SK-MEL-5 (cell line): ENCODE measurements at regions not wholly inside any gene's neighbourhood (a gene's known extent, or its start where the extent isn't known, plus 50 kb on each side); places are given as distances from the start of the nearest gene placed in this dataset.
"Not testable (repeated sequence)": the region's sequence is repeated elsewhere in the genome, so short reads cannot be mapped to it uniquely, and the experiment has no call there.

Source experiments
- DNase-seq: peaks from one replicate; pipeline ENCODE4 v3.0.0-alpha.2; 2016; ENCODE audit warnings: low read depth, low spot score
- in situ Hi-C: cut with HindIII; loops from 2 replicates; pipeline ENCODE4 v1.10.0; 2016; ENCODE audit warnings: low sequenced_read_pairs, high pct_unique_total_duplicates, low pct_unique_long_range_greater_than_20kb

DNA sequence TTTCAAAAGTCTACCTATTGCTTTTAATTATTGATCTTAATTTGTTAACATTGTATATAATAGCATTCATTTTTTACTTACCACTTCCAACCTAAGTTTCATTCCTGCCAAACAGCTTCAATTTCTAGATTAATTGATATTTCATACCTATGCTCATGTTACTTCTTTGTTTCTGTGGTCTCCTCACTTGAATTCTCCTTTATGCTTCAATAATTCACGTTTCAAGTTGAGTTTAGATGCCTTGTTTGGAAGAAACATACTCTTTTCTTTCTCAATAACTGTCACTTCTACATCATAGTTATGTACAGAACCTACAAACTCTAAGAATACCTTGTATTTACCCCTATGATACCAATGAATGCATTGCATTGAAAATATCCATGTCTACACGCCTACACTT is 862.2 kb upstream of the LRATD1 start:
- no peak for DNase-seq
- in situ Hi-C loops: no loop called here

DNA sequence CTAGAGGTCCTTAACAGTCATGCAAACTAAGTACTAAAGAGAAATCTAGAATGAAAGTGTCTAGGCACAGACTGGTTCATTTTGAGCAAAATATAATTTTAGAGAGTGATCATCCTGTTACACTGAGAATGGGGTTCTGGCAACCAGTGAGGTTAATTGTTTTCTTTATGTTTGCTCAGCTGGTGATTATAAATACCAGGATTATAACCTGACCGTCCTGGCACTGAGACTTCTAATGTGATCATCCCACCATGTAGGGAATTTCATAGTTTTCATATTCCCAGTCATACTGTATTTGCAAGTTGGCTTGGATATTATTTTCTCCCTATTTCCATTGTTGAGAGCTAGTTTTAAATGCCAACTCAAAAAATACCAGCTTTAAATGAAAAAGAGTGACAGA is 852.5 kb upstream of the LRATD1 start:
- no peak for DNase-seq
- in situ Hi-C loops: no loop called here

DNA sequence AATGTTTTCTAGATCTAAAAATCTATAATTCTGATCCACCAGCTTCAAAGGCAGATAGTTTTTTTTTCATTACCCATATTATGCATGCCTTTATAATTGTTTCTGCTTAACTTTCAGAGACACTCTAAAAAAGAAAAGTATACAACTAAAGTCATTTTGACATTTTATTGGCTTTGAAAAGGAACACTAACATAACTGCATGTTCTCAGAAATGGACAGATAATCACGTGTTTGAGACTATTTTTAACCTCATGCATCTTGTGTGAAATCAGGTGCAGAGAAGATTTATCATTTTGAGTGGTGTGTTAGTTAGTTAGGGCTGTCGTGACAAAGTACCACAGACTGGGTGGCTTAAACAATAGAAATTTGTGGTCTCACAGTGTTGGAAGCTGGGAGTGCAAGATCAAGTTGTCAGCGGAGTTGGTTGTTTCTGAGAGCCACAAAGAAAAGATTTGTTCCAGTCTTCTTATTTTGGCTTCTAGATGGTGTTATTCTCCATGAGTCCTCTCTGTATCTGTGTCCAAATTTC is 841.4 kb upstream of the LRATD1 start:
- DNase-seq: no peak
- in situ Hi-C loops: no loop called here

DNA sequence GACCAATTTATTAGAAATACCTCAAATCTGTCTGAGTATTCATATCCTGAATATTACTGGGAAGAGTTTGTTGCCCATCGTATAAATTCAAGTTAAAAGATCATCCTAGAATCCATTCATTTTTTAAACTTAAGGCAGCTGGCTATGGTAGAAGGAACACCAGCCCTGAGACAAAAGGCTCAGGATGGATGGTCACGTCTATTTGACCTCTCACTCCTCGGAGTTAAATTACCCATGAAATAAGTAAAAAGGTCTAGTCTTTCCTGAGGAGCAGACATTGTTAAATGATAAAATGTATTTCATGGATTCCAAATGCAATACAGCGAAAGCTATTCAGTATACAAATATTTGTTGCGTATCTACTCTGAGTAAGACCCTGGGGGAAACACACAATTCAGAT is 826.0 kb upstream of the LRATD1 start:
- in situ Hi-C loops: no loop called here
- DNase-seq: no peak

DNA sequence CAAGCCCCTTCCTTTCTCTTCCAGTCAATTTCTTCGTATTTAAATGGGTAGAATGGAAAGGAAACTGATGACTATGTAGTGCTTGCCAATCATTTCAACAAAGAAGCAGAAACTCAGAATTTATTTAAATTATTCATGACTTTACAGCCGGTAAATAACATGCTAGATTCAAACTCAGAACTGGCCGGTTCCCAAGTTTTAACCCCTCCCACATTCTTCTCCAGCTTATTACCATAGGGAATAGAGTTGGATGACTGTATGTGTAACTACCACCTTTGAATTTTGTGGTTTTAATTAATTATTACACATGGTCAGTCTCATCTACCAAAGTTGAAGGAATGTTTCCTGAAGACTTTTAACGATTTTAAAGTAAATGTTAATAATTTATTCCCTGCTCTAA is 819.3 kb upstream of the LRATD1 start:
- no peak for DNase-seq
- in situ Hi-C loops: no loop called here

DNA sequence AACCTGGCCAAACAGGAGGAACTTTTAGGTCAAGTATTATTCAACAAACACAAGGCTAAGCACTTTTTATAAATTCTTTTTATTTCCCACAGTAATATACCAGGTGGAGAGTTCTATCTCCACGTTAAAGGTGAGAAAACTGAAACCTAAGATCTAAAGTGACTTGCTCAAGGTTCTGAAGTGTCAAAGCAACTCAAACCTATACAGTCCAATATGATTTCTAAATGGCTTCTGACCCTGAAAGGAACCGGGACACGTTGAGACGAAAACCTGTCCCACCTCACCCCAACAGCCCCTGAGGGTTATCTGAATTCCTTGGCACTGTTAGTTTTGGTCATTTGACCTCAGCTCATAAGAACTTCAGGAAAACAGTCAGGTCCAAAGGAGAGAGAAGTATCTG is 814.5 kb upstream of the LRATD1 start:
- no peak for DNase-seq
- in situ Hi-C loops: no loop called here

DNA sequence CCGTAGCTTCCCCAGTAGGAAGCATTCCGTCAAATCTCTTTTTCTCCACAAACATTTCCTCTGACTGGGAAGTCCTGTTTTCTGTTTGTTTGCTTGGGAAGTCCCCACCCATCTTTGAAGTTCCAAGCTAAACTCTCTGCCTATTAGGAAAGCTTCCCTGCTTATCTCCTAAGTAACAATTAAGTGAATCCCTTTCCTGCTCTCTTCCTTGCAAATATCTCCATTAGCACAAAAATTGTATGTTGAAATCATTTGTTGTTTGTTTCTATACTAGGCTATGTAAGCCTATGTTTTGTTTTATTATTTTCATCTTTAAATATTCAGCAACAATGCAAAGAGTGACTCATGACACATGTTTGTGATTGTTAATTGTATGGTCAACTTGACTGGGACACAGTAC is 812.6 kb upstream of the LRATD1 start:
- in situ Hi-C loops: no loop called here
- DNase-seq: no peak

DNA sequence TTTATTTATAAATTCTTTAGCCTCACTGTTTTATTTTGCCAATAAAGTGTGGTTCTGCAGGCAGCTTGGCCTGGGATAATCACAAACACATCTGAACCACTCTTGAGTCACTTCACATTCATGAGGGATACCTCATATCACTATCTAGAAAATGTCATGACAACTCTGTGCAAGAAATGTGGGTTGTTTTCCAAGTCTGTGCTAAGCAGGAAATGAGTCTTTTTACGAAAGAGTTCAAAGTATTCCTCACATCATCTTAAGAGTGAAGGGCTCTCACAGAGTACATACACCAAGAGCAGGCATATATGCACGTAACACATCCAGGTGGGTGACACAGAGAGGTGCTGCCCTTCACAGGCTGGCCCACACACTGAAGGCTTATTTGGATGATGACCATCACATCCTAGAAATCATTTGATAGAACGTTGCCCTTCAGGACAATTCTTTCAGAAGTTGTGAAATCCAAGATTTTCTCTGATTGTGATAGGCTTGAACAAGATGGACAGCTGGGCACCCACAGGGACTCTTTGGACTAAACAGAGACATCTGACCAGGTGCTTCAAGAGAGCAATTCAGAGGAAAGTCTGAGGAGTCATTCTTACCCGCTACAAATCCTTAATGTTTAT is 811.1 kb upstream of the LRATD1 start:
- no peak for DNase-seq
- in situ Hi-C loops: no loop called here

DNA sequence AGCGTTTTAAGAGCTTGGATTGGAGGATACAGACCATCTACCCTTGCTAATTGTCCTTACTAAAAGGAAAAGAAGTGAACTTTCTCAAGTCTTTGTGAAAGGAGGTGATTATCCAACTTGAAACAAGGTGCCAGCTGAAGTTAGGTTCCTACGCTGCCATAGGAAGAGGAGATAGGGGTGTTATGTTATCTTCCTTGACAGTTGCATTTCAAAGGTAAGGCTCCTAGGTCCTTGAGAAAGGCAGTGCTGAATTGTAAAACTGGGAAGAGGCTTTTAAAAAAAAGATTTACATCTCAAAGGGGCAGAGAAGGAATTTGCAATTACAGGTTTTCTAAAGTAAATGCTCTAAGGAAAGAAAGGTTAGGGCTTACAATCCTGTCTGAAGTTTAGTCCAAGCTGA is 810.2 kb upstream of the LRATD1 start:
- in situ Hi-C loops: no loop called here
- DNase-seq: no peak

DNA sequence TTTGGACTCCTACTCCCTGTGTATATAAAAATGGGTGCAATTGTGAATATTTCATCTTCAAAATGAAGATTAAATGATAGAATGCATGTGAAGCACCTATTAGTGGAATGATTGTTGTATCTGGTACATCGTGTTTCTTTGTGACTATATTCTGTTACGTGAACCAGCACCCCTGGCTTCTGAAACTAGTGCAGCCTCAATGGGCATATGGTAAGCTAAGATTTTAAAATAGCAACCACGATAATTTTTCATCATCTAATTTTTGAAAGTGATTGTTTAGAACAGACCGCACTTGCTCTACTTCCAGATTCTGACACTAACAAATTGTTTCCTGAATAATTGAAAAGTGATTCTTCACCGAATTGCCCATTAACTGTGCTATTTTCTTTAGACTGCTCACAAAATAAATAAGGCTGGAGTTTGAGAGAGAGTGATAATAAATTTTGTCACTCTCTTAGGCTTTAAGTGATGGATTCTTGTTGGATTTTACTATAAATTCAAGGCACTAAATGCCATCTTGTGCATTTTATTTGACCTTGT is 806.1 kb upstream of the LRATD1 start:
- in situ Hi-C loops: no loop called here
- no peak for DNase-seq

DNA sequence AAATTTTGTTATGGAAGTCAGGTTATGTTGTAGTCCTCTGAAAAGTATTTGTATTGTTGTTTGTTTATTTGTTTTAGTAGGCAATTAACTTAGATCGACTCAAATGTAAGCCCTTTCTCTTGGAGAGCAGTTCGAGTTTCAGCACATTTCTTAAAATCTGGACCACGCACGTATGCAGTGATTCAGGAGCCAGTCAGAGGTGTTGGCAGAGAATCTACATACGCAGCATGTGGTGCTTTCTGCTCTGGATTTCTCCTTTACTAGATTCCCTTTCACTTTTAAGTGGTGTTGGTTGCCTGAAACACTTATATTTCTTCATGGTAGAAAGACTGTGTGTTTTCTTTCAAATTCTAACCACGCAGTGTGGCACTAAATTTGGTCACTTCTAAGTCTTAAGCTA is 773.9 kb upstream of the LRATD1 start:
- no peak for DNase-seq
- in situ Hi-C loops: no loop called here

DNA sequence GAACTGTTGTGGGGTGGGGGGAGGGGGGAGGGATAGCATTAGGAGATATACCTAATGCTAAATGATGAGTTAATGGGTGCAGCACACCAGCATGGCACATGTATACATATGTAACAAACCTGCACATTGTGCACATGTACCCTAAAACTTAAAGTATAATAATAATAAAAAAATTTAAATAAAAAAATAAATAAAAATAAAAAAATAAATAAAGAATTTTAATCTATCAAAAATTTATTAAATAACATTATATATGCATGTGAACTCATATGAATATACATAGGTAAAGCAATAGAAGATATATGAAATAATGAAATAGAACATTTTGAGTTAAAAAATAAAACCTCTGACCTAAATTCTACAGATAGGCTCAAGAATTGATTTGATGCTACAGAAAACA is 764.2 kb upstream of the LRATD1 start:
- in situ Hi-C loops, DNase-seq: not testable (repeated sequence)

DNA sequence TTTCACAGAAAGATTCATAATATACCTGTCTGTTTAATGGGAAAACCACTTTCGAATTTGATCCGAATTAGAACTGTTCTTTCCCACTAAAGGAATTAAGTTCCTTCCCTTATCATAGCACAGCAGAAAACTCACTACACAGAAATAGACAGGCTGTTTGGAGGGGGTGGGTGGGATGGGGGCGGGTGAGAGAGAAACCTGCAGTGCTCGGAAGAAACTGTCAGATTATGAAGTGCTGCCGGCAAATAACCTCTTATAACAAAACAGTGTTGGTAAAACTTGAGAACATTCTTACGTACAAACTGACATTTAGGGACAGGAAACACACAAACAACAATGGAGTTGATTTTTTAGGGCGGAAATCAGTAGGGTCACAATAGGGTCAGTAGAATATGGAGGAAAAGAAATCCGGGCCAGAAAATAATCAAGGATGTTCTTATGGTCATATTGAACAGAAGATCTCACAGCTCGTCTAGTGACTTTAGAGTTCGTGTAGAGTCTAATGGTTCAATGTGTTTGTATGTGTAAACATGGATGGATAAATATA is 756.0 kb upstream of the LRATD1 start:
- in situ Hi-C loops: no loop called here
- peak; percentile 93 for DNase-seq

DNA sequence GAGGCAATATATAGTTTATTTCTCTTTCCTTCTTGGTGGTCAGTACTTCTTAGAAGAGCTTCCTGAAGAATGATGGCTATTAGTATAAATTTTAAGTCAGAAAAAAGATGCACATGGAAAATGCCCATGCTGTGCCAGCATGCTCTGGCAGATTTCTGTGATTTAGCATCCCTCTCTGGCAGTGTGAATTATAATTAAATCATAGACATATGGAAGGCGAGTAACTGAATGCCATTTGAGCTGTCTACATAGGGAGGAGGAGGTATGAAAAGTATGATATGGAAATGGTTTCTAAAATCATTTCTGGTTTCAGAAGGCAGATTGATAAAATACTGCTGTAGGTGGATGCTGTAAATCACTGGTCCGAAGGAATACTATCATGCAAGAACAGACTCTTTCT is 754.9 kb upstream of the LRATD1 start:
- in situ Hi-C loops: no loop called here
- no peak for DNase-seq

DNA sequence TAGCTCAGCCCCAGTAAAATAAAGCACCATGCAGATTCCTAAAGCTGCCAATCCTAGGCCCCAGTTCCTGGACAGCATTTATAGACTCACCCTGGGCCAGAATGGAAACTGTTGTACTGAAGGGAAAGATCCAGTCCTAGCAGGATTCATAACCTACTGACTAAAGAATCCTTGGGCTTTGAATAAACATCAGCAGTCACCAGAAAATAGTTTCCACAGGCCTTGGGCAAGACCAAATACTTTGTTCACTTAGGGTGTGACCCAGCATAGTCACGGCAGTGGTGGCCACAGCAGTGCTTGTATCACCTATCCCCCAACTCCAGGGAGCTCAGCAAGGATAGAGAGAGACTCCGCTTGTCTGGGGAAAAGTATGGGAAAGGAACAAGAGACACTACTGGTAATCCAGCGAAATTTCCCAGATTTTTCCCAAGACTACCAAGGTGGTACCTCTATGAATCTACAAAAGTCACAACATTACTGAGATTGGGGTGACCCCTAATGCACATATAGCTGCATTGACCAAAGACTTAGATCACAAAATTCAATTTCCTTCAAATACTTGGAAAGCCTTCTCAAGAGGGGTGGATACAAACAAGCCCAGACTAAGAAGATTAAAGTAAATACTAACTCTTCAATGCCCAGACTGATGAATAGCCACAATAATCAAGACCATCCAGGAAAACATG is 748.1 kb upstream of the LRATD1 start:
- peak; percentile 49 for DNase-seq
- in situ Hi-C loops: no loop called here

DNA sequence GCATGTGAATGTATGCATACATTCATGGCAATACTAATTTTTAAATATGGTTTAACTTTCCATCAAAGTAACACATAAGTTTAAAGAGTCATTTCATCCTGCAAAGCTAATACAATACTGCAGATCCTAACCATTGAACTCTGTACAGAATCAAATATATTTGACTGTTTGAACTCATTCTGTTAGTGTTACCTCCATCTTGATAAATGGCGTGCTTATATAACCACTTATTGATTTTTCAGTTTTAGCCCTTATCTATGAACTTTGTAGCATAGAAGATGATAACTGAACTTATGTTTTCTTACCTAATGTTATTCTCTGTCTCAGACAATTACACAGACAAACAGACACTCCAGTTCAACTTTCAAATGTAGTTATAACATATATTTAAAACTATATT is 731.0 kb upstream of the LRATD1 start:
- DNase-seq: no peak
- in situ Hi-C loops: no loop called here

DNA sequence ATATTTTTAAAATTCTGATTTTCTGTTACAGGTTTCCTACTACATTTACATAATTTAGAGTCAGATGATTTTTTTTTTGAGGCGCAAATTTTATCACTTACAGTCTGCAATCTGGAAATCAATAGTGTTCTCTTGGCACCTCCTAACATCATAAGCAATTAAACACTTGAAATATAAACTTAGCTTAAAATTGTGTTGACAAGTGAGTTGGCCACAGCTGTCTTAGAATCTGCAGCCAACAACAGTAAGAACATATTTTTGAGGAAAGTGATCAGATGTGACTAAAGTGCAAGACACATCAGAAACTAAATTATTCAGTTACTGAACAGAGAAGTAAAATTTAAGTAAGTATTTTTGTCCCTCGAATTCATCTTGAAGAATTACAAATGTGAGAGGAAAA is 726.7 kb upstream of the LRATD1 start:
- DNase-seq: no peak
- in situ Hi-C loops: no loop called here

DNA sequence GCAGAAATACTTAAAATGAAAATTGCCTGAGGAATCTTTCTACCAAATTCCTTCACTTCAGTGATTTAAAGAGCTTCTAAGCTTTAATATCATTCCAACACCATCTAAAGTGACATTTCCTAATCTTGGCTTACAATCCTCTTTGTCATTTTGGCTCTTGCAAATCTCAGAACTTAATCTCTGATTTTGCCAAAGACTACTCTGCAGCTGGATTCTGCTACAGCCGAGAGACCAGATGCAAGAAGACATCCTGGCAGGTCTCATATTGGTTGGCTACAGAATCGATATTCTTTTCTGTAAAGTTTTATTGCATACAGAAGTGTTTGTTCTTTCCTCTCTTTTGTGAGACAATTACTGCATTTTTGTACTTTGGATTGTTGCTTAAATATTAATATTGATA is 716.5 kb upstream of the LRATD1 start:
- DNase-seq: no peak
- in situ Hi-C loops: no loop called here

DNA sequence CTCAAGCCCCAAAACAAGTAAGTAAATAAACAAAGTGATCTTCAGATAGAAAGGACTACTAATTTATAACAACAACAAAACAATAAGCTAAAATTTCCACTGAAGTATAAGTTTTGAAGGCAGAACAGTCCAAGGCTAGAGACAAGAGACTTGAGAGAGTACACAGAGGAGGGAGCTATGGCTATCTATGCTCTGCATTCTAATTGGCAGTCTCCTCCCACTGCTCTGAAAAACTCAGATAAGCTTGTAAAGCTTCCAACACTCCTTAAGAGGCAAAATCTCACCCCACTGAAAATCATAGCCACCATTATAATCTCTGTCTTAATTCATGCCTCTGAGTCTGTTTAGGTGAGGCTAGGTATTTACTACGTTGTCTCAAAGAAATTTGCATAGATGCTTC is 714.6 kb upstream of the LRATD1 start:
- no peak for DNase-seq

More for the DNA sequence above, 714.6 kb upstream of the LRATD1 start:
- in situ Hi-C loops: no loop called here
